Activated naive CD8-positive, alpha-beta T cell treated with anti-CD3 and anti-CD28 coated beads, Interleukin-2, amount 50 U/mL, for 16 hours (primary cell): ENCODE measurements at regions not wholly inside any gene's neighbourhood (a gene's known extent, or its start where the extent isn't known, plus 50 kb on each side); places are given as distances from the start of the nearest gene placed in this dataset.
"Not testable (repeated sequence)": the region's sequence is repeated elsewhere in the genome, so short reads cannot be mapped to it uniquely, and the experiment has no call there.

Experiments
- DNase-seq: peaks from one replicate; pipeline ENCODE4 v3.0.0-alpha.2; 2020; ENCODE audit warnings: low read depth, low spot score

DNA sequence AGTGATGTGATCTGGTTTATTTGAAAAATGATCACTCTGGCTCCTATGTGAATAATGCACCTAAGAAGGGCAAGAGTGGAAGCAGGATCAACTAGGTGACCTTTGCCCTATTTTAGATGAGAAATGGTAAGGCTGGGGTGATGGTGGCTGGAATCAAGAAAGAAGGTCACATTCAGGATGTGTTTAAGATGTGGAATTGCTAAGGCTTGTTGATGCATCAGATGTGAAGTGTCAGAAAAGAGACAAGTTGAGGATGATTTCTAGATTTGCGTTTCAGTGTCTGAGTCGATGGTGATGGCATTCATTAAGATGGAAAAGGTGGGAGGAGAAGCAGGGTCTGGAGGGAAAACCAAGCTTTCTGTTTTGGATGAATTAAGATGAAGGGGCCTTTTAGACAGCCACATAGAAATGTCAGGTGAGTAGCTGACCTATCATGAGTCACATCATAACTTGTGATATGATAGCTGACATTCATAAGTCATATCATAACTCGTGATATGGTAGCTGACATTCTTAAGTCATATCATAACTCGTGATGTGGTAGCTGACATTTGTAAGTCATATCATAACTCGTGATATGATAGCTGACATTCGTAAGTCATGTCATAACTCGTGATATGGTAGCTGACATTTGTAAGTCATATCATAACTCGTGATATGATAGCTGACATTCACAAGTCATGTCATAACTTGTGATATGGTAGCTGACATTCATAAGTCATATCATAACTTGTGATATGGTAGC lies 101.2 kb upstream of the SEC11C start:
- no peak for DNase-seq

DNA sequence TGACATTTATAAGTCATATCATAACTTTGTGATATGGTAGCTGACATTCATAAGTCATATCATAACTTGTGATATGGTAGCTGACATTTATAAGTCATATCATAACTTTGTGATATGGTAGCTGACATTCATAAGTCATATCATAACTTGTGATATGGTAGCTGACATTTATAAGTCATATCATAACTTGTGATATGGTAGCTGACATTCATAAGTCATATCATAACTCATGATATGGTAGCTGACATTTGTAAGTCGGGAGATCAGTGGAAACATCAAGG lies 100.7 kb upstream of the SEC11C start:
- not testable (repeated sequence) for DNase-seq

DNA sequence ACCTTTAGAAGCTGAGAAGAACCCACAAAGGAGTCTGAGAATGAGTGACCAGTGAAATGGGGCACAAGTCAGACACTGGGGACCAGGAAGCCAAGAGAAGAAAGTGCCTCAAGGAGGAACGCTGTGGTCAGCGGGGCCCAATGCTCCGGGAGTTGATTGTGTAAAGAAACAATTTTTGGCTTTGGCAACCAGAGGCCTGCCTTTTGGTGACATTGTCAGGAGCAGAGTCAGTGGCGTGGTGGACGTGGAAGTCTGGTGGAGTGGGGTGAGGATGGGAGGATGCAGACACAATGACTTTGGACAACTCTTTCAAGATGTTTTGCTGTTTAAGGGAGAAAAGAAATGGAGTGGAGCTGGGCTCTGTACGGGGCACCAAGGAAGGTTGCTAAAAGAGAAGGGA lies 100.2 kb upstream of the SEC11C start:
- DNase-seq, result no peak

DNA sequence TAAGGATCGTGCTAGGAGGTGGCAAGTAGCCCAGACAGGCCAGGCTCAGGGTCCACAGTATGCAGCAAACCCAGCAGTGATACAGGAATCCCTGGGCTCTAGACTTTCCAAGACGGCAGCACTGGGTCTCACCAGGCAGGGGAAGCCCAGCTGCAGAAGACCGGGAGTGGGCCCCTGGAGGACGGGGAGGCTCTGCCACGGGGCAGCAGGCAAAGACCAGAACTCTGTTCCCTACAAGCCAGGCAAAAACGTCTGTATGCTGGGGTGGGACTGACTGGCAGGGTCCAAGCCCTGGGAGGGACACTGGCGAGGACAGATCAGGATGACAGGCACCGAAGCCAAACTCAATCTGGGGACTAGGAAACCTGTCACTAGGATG lies 98.9 kb upstream of the SEC11C start:
- no peak for DNase-seq

DNA sequence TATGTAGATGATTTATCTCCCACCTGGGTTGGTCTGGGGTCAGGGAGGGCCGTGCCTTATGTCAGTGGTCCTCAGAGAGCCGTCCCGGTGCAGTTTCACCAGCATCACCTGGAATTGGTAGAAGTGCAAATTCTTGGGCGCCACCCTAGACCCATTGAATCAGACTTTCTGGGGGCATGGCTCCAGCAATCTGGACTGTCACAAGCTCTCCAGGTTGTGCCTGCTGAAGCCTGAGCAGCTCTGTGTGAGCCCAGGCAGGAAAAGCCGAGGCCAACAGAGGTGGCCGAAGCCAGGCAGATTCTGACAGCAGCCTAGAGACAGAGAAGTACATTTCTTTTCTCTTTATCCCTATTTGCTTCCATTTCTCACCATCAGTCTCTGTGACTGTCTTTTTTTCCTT lies 98.4 kb upstream of the SEC11C start:
- DNase-seq, result no peak

DNA sequence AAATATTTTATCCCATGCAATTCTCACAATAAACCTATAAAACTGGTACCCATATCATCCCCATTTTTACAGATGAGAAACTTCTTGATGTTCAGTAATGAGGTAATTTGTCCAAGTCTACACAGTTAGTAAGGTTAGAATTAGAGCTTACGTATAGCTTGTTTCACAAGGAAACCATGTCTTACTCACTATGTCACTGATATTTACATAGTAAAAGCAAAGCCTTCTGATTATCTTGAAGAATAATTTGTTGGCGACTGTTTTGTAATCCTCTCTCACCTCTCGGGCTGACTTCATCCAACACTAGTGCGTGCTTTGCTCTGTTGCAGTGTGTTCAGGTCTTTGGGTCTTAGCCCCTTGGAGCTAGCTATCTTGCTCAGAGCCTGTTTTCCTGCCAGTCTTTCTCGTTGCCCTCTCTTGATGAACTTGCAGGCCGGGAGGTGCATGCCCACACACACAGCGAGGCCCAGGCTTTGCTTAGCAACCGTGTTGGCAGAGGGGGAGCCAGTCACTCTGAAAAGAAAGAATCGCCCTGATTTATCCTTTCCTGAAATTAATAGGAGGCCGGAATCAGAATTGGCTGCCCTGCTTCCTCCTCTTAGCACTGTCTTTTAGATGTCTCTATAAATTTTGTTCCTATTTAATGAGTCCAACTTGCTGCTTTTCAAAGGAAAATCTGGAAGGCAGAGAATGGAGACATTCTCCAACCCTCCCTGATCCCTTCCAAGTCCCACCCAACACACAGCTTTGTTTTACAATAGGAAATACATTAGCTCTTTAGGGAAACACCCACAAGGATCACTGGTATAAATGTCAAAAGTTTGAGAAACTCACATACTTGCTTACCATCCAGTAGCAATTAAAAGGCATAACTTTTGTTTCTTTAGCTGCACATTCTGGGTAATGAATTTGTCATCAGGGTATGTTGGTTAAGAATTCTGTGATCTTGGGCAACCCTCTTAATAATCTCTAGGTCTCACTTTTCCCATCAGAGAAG lies 97.6 kb upstream of the SEC11C start:
- no peak for DNase-seq

DNA sequence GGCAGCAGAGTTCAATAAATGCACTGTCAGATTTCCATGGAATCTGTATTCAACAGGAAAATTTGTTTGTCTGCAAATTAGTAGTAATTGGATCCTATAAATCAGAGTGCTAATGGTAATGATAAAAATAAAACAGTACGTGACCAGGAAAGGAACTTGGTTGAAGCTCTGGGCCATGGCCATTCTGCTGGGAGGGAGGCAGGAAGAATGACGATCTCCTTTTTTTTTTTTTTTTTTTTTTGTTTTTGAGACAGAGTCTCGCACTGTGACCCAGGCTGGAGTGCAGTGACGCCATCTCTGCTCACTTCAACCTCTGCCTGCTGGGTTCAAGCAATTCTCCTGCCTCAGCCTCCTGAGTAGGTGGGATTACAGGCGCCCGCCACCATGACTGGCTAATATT lies 94.8 kb upstream of the SEC11C start:
- no peak for DNase-seq

DNA sequence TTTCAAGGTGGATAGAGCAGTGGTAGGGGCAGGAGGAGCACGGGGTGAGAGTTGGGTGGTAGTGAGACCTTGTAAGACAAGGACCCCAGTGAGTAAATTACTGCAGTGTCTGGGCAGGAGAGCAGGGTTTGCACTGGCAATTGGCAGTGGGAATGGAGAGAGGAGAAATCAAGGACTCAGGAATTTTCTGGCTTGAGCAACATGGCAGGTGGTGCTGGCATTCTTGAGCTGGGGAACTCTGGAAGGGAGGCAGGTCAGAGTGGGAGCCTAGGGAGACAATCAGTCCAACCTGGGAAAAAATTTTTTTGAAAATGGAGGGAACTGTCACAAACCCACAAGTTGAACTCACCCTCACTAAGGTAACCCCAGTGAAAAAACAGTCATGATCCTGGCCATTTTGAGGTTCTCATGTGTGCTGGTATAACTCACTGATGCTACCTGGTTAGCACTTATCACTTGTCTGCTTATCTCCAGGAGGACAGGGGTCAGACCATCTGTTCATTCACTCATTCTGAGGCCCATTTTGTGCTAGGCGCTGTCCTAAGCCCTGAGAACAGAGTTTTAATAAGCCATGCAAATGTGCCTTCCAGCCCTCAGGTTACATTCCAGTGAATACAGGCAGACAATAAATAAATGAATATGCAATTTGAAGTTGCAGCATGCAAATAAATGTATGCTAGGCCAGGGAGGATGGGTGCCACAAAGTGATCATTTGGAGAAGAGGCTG lies 92.2 kb upstream of the SEC11C start:
- no peak for DNase-seq

DNA sequence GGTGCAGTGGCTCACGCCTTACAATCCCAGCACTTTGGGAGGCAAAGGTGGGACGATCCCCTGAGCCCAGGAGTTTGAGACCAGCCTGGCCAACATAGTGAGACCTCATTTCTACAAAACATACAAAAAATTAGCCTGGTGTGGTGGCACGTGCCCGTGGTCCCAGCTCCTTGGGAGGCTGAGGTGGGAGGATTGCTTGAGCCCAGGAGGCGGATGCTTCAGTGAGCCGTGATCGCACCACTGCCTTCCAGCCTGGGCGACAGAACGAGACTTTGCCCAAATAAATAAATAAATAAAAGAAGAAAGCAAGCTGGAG lies 91.7 kb upstream of the SEC11C start:
- no peak for DNase-seq

DNA sequence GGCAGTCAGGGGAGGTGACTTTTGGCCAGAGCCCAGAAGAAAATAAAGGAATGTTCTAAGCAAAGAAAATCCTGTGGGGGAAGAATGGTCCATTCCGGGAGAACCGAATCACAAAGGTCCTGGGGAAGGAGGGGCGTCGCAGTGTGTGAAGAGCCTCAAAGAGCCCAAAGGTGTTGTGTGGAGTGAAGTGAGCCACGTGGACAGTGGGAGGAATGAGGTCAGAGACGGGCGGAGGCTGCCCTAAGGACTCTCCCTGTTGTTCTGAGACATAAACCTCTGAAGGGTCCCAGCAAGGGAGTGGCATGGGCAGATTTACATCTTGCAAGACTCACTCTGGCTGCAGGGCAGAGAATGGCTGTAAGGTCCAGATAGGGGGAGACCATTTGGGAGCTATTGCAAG lies 91.3 kb upstream of the SEC11C start:
- DNase-seq, result no peak

DNA sequence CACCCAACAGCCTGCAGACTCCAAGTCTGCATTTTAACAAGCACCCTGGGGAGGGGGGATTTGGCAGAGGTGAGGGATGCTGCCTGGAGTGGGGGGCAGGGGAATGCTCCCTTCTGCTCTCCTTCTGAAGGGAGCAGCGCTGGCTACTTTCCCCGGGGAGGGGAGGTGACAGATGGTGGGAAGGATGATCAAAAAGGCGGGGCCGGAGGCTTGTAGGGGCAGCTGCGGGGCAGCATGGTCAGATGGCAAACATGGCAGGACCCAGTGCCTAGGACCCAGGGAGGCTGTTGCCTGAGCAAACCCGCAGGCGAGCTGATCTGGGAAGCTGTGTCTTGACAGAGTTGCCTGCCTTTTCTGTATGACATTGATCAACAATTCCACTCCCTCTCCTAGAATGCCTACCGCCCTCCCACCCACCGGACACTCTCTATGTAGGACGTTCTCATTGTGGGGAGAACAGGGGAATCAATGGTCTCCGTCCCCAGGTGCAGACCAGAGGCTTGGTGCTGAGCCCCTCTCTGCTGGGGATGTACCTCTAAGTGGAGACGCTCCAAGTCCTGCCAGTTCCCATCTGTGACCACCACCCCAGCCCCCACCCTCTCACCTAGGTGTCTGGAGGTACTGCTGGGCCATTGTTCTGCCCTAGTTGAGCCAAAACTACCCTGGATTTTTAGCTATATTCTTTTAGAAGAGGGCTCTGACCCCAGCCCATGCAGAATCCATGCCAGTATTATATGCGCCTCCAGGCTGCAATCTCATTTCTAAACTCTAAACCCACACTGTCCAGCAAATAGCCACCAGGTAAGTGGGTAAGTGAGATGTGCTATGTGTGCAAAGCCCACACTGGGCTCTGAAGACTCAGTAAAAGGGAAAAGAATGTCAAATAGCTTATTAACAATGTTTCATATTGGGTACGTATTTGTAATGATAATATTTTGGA lies 89.7 kb upstream of the SEC11C start:
- DNase-seq, result no peak

DNA sequence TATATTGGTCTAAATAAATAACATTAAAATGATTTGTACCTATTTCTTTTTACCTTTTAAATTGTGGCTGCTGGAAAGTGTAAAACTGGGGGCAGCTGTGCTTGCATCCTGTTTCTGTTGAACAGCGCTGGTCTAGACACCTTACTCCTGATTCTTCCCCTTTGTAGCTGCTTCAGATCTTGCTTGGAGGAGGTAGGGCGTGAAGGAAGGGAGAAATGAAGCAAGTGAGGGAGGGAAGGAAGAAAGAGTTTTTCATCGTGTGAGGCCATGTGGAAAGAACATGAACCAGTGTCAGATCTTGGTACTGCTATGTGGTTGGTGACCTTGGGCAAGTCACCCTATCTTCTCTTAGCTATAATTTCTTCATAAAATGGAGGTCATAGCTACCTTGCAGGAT lies 89.0 kb upstream of the SEC11C start:
- no peak for DNase-seq

DNA sequence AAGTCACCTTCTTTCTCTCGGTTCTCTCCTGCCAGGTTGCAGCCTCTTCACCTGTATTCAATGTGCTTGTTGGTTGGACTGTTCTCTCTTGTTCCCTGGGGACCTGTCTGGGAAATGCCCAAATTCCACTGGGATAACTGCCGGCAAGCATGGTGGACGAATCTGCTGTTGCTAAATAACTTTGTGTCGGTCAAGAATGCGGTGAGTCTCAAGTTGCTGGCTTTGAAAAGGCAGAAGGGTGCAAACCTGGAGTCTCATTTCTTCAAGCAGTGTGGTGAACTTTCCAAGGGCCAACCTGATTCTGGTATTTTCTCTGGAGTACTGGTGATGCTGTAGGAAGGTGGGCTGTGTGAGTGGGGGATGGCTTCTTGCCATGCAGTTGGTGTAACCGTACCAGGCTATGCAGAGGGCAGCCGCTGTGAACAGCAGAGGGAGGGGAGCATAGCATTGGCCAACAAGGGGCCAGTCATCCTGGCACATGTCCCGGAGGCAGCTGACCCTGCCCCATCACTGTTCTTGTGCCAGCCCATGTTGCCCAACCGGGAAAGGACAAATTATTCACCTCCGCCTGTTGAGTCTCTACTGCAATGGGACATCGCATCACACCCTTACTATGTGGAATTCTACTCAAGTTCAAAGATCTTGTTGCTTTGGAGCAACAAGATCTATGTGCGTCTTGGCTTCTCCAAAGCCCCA lies 88.1 kb upstream of the SEC11C start:
- no peak for DNase-seq

DNA sequence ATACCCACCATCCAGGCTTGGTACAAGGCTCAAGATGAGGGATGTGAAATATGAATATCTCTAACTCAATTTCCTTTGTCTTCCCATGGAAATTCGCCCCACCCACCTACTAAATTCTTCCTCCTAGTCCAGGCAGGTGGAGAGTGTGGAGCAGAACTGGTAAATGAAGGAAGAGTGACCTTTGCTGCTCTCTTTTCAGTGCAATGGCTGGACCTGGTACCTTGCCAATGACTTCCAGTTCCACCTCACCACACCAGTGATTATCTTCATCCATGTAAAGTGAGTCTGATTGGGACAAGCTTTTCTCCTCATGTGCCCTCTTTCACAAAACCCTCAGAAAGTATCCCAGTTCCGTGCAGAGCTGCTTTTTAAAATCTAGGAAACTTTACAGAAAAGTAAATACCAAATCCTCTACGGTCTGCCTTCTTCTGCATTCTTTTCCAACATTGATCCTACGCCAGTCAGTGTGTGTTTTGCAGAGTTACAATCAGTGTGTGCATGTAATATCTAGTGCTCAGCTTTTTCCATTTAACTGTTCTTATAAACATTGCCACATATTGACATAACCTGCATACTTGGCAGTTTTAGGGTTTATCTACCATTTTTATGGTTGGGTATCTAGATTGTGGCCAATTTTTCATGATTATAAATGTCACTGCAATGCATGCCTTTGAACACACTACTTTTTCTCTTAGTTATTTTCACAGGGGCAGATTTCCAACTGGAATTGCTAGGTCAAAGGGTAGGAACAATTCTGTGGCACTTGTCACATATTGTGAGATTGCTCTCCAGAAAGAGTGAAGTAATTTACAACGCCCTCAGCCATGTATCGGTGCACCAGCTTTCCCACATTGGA lies 86.5 kb upstream of the SEC11C start:
- no peak for DNase-seq

DNA sequence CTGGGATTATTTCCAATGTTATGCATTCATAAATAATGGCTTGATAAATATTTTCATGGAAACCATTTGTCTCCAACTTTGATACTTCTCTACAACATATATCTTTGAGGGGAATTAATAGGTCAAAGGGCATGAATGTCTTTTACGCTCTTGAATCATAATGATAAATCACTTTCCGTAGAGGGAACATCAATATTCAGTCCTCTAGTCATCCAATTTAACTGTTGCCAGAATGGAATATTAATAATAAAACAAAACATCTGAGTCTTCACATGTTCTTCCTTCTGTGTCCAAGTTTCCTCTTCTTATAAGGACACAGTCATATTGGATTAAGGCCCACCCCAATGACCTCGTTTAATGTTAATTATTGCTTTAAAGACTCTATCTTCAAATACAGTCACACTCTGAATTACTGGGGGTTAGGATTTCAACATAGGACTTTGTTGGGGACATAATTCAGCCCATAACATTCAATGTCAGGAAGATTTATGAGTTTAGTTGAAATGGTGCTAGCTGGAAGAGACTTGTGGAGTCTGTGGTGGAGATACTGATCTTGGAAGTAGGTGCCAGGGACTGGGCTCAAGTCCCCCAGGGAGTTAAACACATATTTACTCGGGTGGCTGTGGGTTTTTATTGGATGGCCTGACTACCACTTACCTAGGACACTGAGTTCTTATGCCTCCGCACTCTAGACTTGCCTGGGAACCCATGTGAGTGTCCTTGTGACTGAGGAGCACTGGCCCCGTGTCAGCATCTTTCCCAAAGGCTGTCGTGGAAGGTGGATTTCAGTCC lies 85.0 kb upstream of the SEC11C start:
- no peak for DNase-seq

DNA sequence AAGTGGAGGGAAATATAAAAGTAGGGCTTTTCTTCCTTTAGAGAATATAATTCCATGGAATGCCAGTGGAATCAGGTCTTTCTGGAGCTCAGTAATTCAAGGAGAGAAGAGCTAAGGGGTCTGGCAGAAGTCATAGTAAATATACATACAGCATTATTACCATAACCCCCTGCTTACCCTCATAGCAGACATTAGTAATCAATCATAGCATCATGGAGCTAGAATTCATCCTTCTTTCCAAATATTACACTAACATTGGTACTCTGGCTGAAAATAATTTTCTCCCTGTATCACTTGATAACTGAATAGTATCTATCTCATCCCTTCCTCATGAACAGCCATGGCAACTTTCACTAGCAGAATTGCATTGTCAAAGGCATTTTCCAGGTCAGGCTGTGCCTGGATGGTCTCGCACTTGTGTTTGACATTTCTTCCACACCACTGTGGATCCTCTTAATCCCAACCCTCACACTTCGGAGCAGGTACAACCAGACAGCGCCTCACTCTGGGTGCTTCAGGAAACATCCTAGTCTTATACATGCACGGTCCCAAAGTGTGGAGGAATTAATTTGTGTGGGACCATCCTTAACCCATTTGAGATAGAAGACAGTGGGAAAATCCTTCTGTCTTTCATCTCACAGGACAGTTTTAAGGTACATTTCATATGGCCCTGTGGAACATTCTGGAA lies 84.2 kb upstream of the SEC11C start:
- DNase-seq, result no peak

DNA sequence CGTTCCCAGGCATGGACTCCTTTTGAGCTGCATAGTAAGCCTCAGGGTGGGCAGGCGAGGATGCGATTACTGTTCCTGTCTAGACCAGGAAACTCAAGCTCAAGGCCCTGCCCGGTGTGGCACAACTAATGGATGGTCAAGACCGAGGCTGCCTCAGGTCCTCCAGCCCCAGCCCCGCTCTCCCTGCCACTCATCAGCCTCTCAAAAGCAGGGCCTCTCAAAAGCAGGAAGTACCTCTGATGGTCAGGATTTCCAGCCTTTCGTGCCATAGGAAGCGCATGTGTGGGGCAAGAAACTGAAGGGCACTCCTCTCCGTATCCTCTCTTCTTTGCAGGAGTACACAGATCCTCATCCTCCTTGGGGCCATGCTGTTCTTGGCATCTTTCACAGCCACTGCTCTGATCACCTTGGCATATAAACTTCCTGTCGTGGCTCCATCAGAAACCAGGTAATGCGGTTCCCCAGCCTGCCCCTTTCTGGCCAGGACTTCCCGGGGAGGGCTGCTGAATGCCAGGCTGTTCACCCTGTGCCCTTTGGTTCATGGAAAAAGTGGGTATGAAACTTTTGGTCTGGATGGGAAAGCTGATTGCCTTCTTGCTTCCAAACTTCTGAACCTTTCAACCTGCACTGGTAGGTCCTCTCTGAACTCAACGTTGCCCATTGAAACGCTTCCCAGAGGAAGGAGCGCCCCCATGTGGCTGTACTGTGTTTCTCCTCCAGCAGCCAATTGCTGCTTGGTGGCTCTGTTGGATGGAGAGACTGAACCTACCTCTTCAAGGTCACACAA lies 82.8 kb upstream of the SEC11C start:
- DNase-seq, result no peak

DNA sequence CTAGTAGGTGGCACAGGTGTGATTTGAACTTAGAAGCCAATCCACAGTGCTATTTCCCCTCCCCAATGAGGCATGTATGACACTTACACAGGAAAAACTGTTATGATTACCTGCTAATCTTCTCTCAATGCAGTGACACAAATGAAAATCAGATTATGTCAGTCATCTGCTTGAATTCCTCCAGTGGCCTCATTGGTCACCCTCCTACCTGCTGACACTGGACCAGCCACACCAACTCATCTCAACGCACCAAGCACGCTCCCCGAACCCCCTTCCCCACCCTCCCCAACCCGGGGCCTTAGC lies 82.2 kb upstream of the SEC11C start:
- no peak for DNase-seq
